ENCODE measurements at regions not wholly inside any gene's neighbourhood (a gene's known extent, or its start where the extent isn't known, plus 50 kb on each side); places are given as distances from the start of the nearest gene placed in this dataset.

DNA sequence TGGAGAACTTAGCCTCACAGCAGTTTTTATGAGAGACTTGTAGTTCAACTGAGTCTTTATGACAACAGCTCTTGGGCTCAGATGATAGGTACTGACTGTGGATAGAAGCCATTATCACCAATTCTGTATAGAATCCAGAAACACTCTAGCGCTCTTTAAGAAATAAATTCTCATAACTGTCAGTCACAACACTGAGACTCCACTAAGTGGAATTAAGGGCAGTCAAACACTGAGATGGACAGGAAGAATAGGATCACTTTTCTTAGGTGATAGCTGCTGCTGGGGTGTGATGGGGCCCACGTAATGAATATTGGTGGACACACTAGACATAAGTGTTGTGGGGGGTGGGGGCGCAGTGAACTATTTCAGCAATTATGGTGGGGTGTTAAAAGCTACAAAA is 1691.8 kb upstream of the LRRTM1 start:
- Histone ChIP-seq H3K4me1 (ENCODE audit: control insufficient read depth, extremely low read depth, insufficient read depth, low read length) (no peaks in the 10 kb centered on the region), H3K79me2 (ENCODE audit: control insufficient read depth, insufficient read depth, low read length) (no peaks in the 10 kb centered on the region), H3K4me3 (ENCODE audit: control insufficient read depth in 2 of 3, extremely low read depth in 1 of 3, insufficient read depth in 2 of 3, low read depth in 1 of 3, low read length in 3 of 3) (no peak overlapping the region), H3K9me1 (ENCODE audit: control insufficient read depth, extremely low read depth, insufficient read depth, low read length) (no peaks in the 10 kb centered on the region), H3K36me3 (ENCODE audit: control insufficient read depth in 2 of 2, extremely low read depth in 1 of 2, insufficient read depth in 2 of 2, low read length in 2 of 2) (no peaks in the 10 kb centered on the region), H4K20me1 (ENCODE audit: control insufficient read depth, extremely low read depth, insufficient read depth, low read length) (no peaks in the 10 kb centered on the region), H3K27ac (ENCODE audit: control insufficient read depth, insufficient read depth, low read length) (no peak overlapping the region), H3K9ac (ENCODE audit: control insufficient read depth, extremely low read depth, insufficient read depth, low read length) (no peak overlapping the region), H2AFZ (ENCODE audit: control insufficient read depth, low read length) (no peak overlapping the region), H3K4me2 (ENCODE audit: control insufficient read depth, extremely low read depth, insufficient read depth, low read depth, low read length) (no peak overlapping the region), H3K27me3 (ENCODE audit: control insufficient read depth, extremely low read depth, insufficient read depth, low read length) (no peaks in the 10 kb centered on the region), H3K9me3 (ENCODE audit: control insufficient read depth, low read depth, low read length) (no peaks in the 10 kb centered on the region)
- no peak for DNase-seq (ENCODE audit: low read depth, low spot score)
- TF ChIP-seq, protein P1, sequence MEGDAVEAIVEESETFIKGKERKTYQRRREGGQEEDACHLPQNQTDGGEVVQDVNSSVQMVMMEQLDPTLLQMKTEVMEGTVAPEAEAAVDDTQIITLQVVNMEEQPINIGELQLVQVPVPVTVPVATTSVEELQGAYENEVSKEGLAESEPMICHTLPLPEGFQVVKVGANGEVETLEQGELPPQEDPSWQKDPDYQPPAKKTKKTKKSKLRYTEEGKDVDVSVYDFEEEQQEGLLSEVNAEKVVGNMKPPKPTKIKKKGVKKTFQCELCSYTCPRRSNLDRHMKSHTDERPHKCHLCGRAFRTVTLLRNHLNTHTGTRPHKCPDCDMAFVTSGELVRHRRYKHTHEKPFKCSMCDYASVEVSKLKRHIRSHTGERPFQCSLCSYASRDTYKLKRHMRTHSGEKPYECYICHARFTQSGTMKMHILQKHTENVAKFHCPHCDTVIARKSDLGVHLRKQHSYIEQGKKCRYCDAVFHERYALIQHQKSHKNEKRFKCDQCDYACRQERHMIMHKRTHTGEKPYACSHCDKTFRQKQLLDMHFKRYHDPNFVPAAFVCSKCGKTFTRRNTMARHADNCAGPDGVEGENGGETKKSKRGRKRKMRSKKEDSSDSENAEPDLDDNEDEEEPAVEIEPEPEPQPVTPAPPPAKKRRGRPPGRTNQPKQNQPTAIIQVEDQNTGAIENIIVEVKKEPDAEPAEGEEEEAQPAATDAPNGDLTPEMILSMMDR (optimal IDR thresholded peaks at IDR 0.05 in 1 of 3, IDR thresholded peaks at IDR 0.05 in 1 of 3, conservative IDR thresholded peaks at IDR 0.05 in 1 of 3; ENCODE audit: extremely low read depth in 1 of 3, insufficient read depth in 2 of 3, low read length in 3 of 3), result no peak
- no peak for TF ChIP-seq EZH2 (IDR thresholded peaks at IDR 0.05; ENCODE audit: low read length)
- no peak for FAIRE-seq
- dilution Hi-C loops (cut with MboI; ENCODE audit: extremely low pct_ligation_motif_present, low sequenced_read_pairs), result no loop called here

DNA sequence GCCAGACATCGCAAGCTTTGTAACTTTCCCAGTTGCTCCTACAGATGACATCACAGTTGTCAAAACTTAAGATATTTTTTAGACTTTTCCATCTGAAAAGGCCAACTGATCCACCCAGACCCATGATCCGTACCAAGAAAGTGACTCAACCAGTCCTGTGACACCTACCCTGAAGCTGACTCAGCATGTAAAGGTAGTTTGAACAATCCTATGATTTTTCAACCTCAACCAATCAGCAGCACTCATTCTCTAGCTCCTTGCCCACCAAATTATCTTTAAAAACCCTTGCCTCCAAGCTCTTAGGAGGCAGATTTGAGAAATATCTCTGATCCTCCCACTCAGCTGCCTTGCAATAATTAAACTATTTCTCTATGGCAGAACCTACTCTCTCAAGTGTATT is 1686.7 kb upstream of the LRRTM1 start:
- FAIRE-seq, result no peak
- no peaks in the 10 kb centered on the region for H4K20me1 ChIP-seq (ENCODE audit: control insufficient read depth, extremely low read depth, insufficient read depth, low read length)
- DNase-seq (ENCODE audit: low read depth, low spot score), result no peak
- H3K9me3 ChIP-seq (ENCODE audit: control insufficient read depth, low read depth, low read length), result no peaks in the 10 kb centered on the region
- no peak overlapping the region for H2AFZ ChIP-seq (ENCODE audit: control insufficient read depth, low read length)
- no peak for TF ChIP-seq EZH2 (IDR thresholded peaks at IDR 0.05; ENCODE audit: low read length)
- TF ChIP-seq, protein P1 (optimal IDR thresholded peaks at IDR 0.05 in 1 of 3, IDR thresholded peaks at IDR 0.05 in 1 of 3, conservative IDR thresholded peaks at IDR 0.05 in 1 of 3; ENCODE audit: extremely low read depth in 1 of 3, insufficient read depth in 2 of 3, low read length in 3 of 3), result no peak
- dilution Hi-C loops (cut with MboI; ENCODE audit: extremely low pct_ligation_motif_present, low sequenced_read_pairs), result no loop called here
- H3K27ac ChIP-seq (ENCODE audit: control insufficient read depth, insufficient read depth, low read length), result no peak overlapping the region
- no peak overlapping the region for H3K9ac ChIP-seq (ENCODE audit: control insufficient read depth, extremely low read depth, insufficient read depth, low read length)
- H3K4me2 ChIP-seq (ENCODE audit: control insufficient read depth, extremely low read depth, insufficient read depth, low read depth, low read length), result no peak overlapping the region
- no peaks in the 10 kb centered on the region for H3K36me3 ChIP-seq (ENCODE audit: control insufficient read depth in 2 of 2, extremely low read depth in 1 of 2, insufficient read depth in 2 of 2, low read length in 2 of 2)
- H3K79me2 ChIP-seq (ENCODE audit: control insufficient read depth, insufficient read depth, low read length), result no peaks in the 10 kb centered on the region
- H3K4me1 ChIP-seq (ENCODE audit: control insufficient read depth, extremely low read depth, insufficient read depth, low read length), result no peaks in the 10 kb centered on the region
- H3K27me3 ChIP-seq (ENCODE audit: control insufficient read depth, extremely low read depth, insufficient read depth, low read length), result no peaks in the 10 kb centered on the region
- H3K4me3 ChIP-seq (ENCODE audit: control insufficient read depth in 2 of 3, extremely low read depth in 1 of 3, insufficient read depth in 2 of 3, low read depth in 1 of 3, low read length in 3 of 3), result no peak overlapping the region
- H3K9me1 ChIP-seq (ENCODE audit: control insufficient read depth, extremely low read depth, insufficient read depth, low read length), result no peaks in the 10 kb centered on the region
